ENCODE measurements at regions not wholly inside any gene's neighbourhood (a gene's known extent, or its start where the extent isn't known, plus 50 kb on each side); places are given as distances from the start of the nearest gene placed in this dataset.
A peak's percentile ranks its signal among the peaks of the same experiment; 100 is the strongest.
"Not testable (repeated sequence)": the region's sequence is repeated elsewhere in the genome, so short reads cannot be mapped to it uniquely, and the experiment has no call there.

DNA sequence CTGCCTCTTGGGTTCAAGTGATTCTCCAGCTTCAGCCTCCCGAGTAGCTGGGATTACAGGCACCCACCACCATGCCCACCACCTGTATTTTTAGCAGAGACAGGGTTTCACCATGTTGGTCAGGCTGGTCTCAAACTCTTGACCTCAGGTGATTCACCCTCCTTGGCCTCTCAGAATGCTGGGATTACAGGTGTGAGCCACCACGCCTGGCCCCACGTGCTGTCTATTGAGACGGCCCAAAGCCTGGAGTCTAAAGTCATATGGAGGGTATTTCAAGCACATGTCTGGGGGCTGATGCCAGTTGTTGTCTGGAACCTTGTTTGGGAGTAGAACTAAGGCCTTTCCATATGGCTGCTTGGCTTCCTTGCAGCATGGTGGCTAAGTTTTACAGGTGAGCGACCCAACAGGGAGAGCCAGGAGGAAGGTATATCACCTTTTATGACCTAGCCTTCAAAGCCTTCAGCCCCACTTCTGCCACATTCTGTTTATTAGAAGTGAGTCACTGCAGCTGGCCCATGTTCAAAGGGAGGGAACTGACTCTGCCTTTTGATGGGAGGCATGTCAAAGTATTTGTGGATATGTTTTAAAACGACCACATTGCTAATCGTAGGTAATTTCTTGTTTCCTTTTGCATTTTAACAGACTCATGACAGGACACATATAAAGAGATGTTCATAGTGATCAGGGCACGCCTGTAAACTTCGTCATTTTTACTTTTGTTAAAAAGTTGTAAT, 105.3 kb upstream of the GOLGA6L4 start:
- 58 to 79% methylated on average over 9 of the region's 9 CpGs for WGBS, 2 donors
- H3K27me3 ChIP-seq; H3K4me3 ChIP-seq; DNase-seq; H3K36me3 ChIP-seq; H3K9me3 ChIP-seq; intact Hi-C loops (cut with DNase I): not testable (repeated sequence)
- peak overlapping the region in 3 of 4 donors; percentile 57 to 68 (median 58) for H3K27ac ChIP-seq
- peaks cover 0 to 27% (median 20%) of the 10 kb centered on the region in 4 donors for H3K4me1 ChIP-seq

DNA sequence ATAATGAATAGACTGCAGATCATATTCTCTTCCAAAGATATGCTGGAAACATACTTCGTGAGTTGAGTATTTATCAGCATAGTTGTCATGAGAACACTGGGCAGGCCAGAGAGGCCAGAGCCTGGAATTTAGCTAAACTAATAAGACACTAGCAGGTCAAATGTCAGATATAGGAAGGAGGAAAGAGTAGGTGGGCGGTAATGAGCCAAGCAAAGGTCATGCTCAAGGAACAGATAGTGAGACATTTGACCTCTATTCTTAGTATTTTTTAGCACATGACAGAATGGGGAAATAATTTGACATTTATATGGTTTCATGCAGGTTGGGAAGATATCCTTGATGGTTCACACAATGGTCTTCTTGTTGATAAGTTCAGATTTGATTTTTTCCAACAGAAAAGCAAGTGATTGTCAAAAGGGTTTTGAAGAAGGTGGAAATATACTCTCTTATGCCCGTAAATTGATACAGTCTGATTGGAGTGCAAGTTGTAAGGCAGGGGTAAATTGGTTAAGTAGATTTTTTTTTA, 99.6 kb upstream of the GOLGA6L4 start:
- H3K9me3 ChIP-seq; intact Hi-C loops (cut with DNase I); H3K4me3 ChIP-seq; H3K27me3 ChIP-seq; H3K27ac ChIP-seq; DNase-seq; H3K36me3 ChIP-seq; H3K4me1 ChIP-seq: not testable (repeated sequence)
- WGBS, 2 donors: 94% methylated on average over 2 of the region's 3 CpGs

DNA sequence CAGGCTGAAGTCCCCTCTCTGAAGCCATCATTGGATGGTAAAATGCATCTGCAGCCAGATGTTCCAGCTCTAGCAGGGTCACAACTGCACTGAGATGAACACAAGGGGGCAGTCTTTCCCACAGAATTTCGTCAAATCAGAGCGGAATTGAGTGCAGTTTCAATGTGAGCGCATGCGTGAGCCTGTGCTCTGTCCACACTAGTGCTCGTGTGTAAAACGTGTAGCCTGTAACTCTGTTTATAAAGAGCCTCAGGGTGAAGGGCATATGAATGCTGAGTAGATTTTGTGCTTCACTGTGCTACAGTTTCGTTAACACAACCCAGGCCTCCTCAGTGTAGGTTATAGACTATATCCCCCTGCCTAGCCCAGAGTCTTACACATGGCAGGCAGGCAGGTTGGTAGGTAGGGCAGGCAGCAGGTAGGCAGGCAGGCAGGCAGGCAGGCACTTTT, 92.7 kb upstream of the GOLGA6L4 start:
- 1% methylated on average over 7 of the region's 7 CpGs for WGBS, 2 donors
- H3K36me3 ChIP-seq: no peaks in the 10 kb centered on the region

DNA sequence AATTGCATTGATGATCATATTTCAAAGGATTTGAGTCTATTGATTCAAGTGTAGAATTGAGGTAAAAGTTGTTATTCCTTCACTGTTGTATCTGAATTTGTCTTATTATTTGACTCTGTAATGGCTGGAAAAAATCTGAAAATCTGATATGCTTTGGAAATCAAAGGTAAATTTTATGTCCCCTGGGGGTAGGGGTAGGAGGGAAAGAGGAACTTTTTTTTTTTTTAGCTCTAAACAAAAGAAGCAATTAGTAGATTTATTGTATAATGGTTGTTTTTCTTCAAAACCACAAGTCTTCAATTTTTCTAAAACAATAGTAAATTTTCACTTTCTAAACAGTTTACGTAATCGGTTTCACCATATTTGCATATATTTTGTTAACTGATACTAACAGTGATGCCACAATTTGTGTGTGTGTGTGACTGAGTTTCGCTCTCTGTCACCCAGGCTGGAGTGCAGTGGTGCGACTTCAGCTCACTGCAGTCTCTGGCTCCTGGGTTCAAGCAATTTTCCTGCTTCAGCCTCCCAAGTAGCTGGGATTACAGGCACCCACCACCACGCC, 91.7 kb upstream of the GOLGA6L4 start:
- no peak for DNase-seq
- intact Hi-C loops (cut with DNase I): no loop called here
- 87 to 88% methylated on average over 5 of the region's 5 CpGs for WGBS, 2 donors

More for the DNA sequence above, 92.7 kb upstream of the GOLGA6L4 start:
- Histone ChIP-seq H3K4me1 (peaks cover 0 to 22% (median 11%) of the 10 kb centered on the region in 4 donors), H3K9me3 (no peaks in the 10 kb centered on the region), H3K27ac (peak overlapping the region in 2 of 4 donors; percentile 62 to 67), H3K27me3 (no peaks in the 10 kb centered on the region), H3K4me3 (no peak overlapping the region)
- intact Hi-C loops (cut with DNase I): no loop called here
- TF ChIP-seq POLR2AphosphoS5 (IDR thresholded peaks at IDR 0.05): peak in 1 of 4 donors; percentile 38
- TF ChIP-seq POLR2A (IDR thresholded peaks at IDR 0.05): no peak
- TF ChIP-seq, protein P1, sequence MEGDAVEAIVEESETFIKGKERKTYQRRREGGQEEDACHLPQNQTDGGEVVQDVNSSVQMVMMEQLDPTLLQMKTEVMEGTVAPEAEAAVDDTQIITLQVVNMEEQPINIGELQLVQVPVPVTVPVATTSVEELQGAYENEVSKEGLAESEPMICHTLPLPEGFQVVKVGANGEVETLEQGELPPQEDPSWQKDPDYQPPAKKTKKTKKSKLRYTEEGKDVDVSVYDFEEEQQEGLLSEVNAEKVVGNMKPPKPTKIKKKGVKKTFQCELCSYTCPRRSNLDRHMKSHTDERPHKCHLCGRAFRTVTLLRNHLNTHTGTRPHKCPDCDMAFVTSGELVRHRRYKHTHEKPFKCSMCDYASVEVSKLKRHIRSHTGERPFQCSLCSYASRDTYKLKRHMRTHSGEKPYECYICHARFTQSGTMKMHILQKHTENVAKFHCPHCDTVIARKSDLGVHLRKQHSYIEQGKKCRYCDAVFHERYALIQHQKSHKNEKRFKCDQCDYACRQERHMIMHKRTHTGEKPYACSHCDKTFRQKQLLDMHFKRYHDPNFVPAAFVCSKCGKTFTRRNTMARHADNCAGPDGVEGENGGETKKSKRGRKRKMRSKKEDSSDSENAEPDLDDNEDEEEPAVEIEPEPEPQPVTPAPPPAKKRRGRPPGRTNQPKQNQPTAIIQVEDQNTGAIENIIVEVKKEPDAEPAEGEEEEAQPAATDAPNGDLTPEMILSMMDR (IDR thresholded peaks at IDR 0.05): peak; percentile 70 to 82 (median 75)
- DNase-seq: peak; percentile 87

DNA sequence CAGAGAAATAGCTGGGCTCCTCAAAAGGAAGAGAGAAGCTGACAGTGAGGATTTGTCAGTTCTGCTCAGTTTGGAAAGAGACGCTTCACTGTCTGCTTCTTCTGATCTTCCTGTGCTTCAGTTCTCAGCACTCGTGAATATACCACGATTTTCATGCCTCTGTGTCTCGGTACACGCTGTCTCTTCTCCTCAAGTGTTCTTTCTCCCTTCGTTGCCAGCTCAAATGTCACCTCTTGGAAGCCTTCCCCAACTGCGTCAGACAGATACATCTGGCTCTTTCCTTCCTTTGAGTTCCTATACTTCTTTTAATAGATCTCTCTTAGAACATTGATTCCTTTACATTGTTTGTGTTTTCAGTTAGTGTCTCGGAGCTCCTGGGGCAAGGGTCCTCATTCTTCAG, 90.6 kb upstream of the GOLGA6L4 start:
- peak overlapping the region in 3 of 4 donors; percentile 70 to 80 (median 77) for H3K27ac ChIP-seq
- H3K9me3 ChIP-seq; H3K36me3 ChIP-seq; H3K27me3 ChIP-seq; intact Hi-C loops (cut with DNase I): not testable (repeated sequence)
- TF ChIP-seq EP300 (IDR thresholded peaks at IDR 0.05) (peak in 3 of 4 donors; percentile 26 to 71 (median 64)), POLR2AphosphoS5 (IDR thresholded peaks at IDR 0.05) (peak in 3 of 4 donors; percentile 39 to 70 (median 48))
- 74 to 77% methylated on average over 8 of the region's 8 CpGs for WGBS, 2 donors
- H3K4me1 ChIP-seq: peaks cover 0 to 22% (median 11%) of the 10 kb centered on the region in 4 donors
- H3K4me3 ChIP-seq: peak overlapping the region in 1 of 4 donors; percentile 1
- DNase-seq: peak; percentile 67

More for the DNA sequence above, 91.7 kb upstream of the GOLGA6L4 start:
- Histone ChIP-seq H3K4me3 (no peak overlapping the region), H3K4me1 (peaks cover 0 to 22% (median 11%) of the 10 kb centered on the region in 4 donors), H3K27me3 (no peaks in the 10 kb centered on the region), H3K9me3 (no peaks in the 10 kb centered on the region), H3K36me3 (no peaks in the 10 kb centered on the region), H3K27ac (peak overlapping the region in 2 of 4 donors; percentile 70 to 80)
- TF ChIP-seq EP300 (IDR thresholded peaks at IDR 0.05) (no peak), POLR2A (IDR thresholded peaks at IDR 0.05) (no peak), POLR2AphosphoS5 (IDR thresholded peaks at IDR 0.05) (no peak)
- TF ChIP-seq, protein P1 (IDR thresholded peaks at IDR 0.05): no peak

DNA sequence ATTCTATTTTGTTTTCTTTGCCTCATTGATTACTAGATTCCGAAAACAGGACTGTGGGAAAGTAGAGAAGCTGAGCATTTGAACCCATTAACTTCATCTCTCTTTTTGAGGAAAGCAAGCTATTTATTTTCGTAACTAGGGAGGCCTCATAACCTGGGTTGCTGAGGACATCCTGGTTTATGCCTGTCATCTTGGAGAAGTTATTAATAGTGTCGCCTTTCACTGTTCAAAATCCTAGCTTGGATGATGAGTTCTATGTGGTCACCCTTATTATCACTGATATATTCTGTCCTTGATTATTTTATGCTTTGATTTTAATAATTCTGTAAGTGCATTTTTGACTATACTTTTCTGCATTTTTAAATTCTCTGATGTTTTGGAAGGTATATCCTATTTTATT, 89.3 kb upstream of the GOLGA6L4 start:
- H3K9me3 ChIP-seq; H3K27me3 ChIP-seq; H3K4me3 ChIP-seq; DNase-seq; intact Hi-C loops (cut with DNase I); H3K36me3 ChIP-seq: not testable (repeated sequence)
- H3K4me1 ChIP-seq: peaks cover 0 to 25% (median 15%) of the 10 kb centered on the region in 4 donors
- H3K27ac ChIP-seq: peak overlapping the region in 1 of 4 donors; percentile 80
- 91 to 95% methylated on average over 3 of the region's 3 CpGs for WGBS, 2 donors

DNA sequence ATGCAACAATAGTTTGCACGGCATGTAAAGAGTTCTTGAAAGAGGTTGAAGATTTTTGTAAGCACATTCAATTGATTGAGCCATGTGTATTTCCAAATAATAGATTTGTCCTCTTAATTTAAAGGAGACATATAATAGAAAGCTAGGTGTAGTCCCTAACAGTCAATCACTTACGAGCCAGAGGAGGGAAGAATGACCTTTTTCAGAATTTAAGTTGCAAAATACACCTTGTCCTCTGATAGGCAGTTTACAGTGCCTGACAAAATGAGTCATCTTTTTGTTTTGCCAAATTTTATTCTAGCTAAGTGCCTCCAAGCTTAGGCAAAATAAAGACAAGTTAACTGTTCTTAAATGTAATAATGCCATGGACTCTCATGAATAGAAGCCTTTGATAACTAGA, 88.3 kb upstream of the GOLGA6L4 start:
- peaks cover 0 to 28% (median 17%) of the 10 kb centered on the region in 4 donors for H3K4me1 ChIP-seq
- H3K9me3 ChIP-seq; intact Hi-C loops (cut with DNase I); H3K36me3 ChIP-seq; DNase-seq; H3K27me3 ChIP-seq; H3K27ac ChIP-seq; H3K4me3 ChIP-seq: not testable (repeated sequence)
- 89 to 91% methylated on average over 1 of the region's 2 CpGs for WGBS, 2 donors
